NCI-H187 treated with DMSO at 0.1 percent for 48 hours (cell line): ENCODE measurements at regions not wholly inside any gene's neighbourhood (a gene's known extent, or its start where the extent isn't known, plus 50 kb on each side); places are given as distances from the start of the nearest gene placed in this dataset.
A peak's percentile ranks its signal among the peaks of the same experiment; 100 is the strongest.

Experiments used
- DNase-seq: peaks from one replicate; lab custom pipeline; 2025; lab: John Stamatoyannopoulos, UW

DNA sequence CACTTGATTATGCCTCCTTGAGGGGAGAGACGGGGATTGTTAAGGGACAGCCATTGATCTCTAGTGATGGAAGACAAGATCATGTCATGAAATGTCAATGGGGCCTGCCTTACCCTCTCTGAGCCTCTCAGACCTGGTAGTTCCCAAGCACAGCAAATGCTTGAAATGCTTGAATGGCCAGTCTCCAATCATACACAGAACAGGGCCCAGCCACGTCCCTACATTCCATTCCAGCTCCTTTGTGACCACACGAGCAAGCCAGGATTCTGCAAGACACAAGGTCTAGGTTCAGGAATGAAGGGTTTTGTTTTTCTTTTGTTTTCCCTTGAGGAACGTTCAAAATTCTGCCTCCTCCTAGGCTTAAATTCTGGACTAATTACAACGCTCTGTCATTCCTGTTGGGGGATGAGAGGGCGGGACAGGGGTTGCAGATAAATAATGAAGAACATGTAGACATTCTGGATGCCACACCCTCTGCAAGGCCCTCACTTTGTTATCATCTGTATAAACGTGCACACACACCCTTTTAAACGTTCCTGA is 98.1 kb upstream of the YPEL5 start:
- no peak for DNase-seq

DNA sequence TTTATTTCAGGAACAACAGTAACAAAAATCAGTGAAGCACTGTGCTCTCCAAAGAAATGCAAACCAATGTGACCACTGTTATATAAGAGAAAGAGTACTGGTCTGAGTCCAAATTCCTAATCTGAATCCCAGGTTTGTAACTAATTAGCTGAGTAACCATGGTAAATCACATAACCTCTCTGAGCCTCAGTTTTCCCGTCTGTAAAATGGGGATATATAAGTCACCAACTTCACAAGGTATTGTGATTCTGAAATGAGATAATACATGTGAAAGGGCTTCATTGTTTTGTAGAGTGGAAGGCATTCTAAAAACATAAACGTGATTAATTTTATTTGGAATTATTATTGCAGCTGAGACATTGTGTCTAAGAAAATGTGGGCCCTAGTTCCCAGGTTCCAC is 91.3 kb upstream of the YPEL5 start:
- DNase-seq = no peak

DNA sequence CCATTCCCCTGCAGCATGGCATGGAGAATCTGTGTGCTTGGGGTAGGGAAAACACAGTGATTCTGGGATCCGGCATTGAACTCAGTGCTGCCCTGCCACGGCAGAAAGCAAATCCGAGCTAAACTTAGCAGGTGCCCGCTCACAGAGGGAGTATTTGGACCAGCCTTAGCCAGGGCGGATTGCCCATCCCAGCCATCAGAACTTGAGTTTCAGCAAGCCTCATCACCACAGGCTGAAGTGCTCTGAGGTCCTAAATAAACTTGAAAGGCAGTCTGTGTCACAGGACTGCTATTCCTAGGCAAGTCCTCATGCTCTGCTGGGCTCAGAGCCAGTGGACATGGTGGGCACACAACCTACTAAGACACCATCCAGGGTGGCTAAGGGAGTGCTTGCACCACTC is 86.2 kb upstream of the YPEL5 start:
- DNase-seq = no peak

DNA sequence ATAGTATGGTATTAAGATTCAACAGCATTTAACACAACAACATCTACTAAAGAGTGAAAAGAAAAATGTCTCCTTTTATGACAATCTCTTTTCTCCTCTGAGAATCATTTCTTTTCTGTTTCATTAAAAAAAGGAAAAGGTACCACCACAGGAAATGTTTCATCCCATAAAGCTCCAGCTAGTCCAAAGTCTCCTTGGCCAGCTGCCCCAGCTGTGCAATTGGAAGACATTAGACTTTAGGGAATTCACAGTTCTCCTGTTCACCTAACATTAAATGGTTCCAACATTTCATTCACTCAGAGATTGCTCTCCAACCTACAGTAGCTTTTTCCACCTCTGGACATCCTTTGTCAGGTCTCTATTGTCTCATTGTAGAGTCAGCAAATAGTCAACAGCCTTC is 78.7 kb upstream of the YPEL5 start:
- DNase-seq = no peak

DNA sequence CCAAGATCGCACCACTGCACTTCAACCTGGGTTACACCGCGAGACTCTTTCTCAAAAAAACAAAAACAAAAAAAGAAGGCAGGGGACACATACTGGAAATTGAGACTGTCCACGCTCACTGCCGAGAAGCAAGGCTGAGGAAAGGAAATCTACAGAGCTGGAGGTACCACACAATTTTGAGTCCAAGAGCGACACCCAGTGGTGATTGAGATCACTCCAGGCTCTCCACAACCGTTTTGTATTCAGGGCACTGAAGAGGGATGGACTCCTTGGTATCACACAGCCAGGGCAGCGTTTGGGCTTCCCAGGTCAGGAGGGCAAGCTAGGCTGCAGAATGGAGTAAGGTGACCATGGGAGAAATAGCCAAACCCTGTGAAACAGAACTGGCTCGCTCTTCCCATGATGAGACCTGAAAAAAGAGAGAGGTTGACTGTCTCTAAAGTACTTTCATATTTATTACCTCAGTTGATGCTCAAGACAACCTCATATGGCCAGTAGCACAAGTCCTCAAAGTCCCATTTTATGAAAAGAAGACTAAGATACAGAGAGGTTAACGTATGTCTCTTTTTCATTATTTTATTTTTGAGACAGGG is 74.5 kb upstream of the YPEL5 start:
- peak; percentile 78 for DNase-seq

DNA sequence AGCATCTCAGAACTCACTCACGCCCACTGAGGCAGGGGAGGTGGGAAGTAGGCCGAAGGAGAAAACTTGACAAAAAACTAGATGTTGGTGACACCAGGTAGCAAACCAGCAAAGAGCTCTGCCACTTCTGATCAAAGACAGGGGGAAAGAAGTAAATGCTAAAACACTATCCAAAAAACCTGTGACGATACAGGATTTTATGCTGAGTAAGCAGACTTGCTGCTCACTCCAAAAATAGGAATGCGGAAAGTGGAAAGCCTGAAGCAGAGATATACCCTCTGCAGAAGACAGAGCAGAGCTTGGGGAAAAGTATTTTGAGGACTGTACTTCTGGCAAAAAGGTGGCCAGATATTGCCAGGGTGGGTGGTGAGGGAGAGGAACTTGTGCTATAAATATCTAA is 73.3 kb upstream of the YPEL5 start:
- DNase-seq = no peak

DNA sequence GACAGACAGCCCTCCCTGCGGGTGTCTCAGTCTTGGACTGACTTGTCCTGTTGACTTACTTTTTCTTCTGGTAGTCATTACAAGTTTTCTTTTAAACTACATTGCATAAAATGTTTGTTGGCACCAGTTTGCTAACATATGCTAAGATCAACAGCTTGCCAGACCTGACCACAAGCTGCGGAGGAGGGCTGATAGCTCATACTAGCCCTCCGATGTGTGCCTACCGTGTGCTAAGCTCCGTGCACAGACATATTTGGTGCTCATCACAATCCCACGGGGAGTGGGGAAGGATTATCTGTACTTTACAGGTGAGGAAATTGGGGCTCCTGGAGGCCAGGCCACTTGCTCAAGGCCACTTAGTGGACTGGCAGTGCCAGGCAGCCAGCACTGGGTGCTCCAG is 72.8 kb upstream of the YPEL5 start:
- DNase-seq = no peak

DNA sequence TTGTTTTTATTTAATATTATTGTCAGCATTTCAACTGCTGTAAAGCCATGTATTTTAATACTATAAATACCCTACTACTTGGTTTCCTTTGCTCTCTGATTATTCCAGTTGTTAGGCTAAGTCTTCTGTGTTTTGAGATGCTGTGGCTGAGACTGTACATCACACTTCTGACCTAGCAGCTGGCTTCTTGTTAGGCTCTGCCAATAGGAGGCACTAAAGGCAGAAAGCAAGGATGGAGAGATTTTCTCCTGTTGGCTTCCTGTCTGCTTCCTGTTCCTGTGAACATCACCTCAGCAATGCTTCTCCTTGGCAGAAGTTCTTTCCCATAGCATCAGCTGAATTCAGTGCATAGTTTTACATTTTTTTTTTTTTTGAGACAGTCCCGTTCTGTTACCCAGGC is 68.3 kb upstream of the YPEL5 start:
- no peak for DNase-seq

DNA sequence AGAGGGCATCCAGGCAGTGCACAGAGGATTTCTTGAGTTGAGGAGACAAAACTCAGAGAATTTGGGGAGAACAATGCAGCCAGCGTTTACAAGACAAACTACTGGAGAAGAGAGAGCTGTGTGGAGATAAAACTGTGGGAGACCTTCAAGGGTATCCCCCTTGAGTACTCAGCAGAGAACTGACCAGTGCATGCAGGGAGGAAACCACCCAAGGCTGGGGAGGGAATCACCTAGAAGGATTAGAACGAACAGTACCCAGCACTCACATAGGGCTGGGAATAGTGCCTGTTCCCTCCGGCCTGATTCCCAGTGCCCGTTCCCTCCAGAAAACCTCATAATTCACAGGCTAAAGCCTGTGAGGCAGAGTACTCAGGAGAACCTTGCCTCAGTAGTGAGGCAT is 61.9 kb upstream of the YPEL5 start:
- no peak for DNase-seq

DNA sequence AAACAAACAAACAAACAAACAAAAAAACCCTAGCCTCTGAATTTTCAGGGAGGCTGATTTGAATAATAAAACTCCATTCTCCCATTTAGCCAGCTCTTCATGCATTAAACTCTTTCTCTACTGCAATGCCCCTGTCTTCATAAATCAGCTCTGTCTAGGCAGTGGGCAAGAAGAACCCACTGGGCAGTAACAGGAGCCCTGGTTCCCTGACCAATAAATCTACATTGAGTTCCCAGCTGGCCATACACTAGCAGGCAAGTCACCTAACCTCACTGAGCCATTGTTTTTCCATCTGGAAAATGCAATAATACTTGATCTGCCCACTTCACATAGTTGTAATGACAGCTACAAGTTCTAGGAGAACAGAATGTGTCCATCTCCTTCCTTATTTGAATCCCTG is 57.6 kb upstream of the YPEL5 start:
- DNase-seq = no peak

DNA sequence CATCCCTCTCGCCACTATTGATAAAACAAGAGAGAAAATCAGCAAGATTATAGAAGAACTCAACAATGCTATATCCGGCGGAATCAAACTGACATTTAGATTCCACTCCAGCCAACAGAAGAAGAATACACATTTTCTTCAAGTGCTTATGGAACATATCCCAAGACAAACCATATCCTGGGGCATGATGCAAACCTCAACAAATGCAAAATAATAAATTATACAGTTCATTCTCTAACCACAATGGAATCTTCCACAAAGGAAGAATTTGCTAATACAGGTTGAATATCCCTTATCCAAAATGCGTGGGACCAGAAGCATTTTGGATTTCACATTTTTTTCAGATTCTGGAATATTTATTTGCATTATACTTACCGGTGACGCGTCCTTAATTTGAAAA is 51.4 kb upstream of the YPEL5 start:
- no peak for DNase-seq

DNA sequence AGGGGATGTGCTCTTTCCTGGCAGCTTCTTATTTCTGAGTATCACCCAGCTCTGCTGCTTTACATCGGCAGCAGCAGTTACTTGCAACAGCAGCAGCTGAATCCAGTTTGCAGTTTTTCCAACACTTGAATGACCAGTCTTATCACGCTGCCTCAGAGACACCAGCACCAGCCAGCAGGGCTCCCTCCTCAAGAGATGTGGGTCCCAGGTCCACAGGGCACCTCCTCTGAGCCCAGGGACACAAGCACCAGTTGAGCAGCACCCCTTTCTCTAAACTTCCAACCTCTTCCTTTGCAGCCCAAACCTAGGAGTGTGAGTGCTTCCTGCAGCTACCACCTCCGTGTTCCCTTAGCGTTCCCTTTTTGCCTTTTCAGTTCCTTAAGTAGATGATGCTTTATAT is 50.4 kb upstream of the YPEL5 start:
- DNase-seq = no peak
